ENCODE measurements at regions not wholly inside any gene's neighbourhood (a gene's known extent, or its start where the extent isn't known, plus 50 kb on each side); places are given as distances from the start of the nearest gene placed in this dataset.

DNA sequence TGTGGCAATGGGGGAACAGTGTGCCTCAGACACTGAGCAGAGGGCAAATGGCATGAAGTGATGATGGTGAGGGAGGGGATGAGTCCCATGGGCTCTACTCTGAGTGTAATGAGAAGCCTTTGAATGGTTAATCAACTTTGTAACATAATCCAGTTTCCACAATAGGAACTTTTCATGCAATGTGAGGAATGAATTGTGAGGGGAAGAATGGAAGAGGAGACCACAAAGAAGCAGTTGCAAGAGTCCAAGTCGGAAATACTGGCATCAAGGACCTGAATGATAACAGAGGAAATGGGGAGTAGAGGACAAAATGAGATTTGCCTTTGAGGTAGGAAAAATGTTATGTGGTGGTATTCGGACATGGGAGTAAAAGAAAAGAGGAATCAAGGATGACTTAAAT is 476.9 kb upstream of the PRICKLE1 start:
- ChIA-PET CTCF (no interaction called here), POLR2A (no interaction called here)
- Mint-ChIP-seq H3K4me3 (no peak overlapping the region), H3K4me1 (no peaks in the 10 kb centered on the region), H3K27me3 (no peaks in the 10 kb centered on the region), H3K9me3 (peaks cover 0 to 5% (median 0%) of the 10 kb centered on the region in 5 donors), H3K27ac (no peak overlapping the region), H3K36me3 (no peaks in the 10 kb centered on the region)
- no peak for DNase-seq
- Histone ChIP-seq H3K27me3 (ENCODE audit: insufficient read depth, low read length, poor library complexity, severe bottlenecking) (no peaks in the 10 kb centered on the region), H3K9me3 (ENCODE audit: low read length) (no peaks in the 10 kb centered on the region), H3K36me3 (ENCODE audit: insufficient read depth, low read length) (no peaks in the 10 kb centered on the region), H3K27ac (ENCODE audit: low read depth, low read length) (no peak overlapping the region), H3K4me1 (ENCODE audit: insufficient read depth, low read length) (no peaks in the 10 kb centered on the region), H3K4me3 (ENCODE audit: low read length) (no peak overlapping the region)

DNA sequence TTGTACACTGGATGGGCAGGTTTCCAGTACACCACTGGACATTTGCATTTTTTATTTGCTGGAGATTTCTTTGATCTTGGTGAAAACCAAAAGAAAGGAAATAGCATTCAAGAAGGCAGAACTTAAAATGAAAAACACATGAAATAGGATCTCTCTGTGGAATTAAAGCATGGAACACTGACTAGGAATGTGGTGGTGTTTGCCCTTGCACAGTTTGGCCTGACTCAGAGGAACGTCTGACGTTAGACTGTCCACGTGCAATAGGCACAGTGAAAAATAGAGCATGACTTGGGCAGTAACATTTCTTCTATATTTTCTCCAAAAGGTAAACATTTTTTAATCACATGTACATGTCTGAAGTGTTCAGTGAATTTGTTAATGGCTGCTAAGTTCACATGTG is 474.1 kb upstream of the PRICKLE1 start:
- H3K36me3 Mint-ChIP-seq: no peaks in the 10 kb centered on the region
- no peaks in the 10 kb centered on the region for H3K4me1 Mint-ChIP-seq
- CTCF ChIA-PET: no interaction called here
- H3K4me3 ChIP-seq (ENCODE audit: low read length): no peak overlapping the region
- peaks cover 0 to 5% (median 0%) of the 10 kb centered on the region in 5 donors for H3K9me3 Mint-ChIP-seq
- H3K4me1 ChIP-seq (ENCODE audit: insufficient read depth, low read length): no peaks in the 10 kb centered on the region
- no peaks in the 10 kb centered on the region for H3K27me3 ChIP-seq (ENCODE audit: insufficient read depth, low read length, poor library complexity, severe bottlenecking)
- no peaks in the 10 kb centered on the region for H3K27me3 Mint-ChIP-seq
- H3K27ac ChIP-seq (ENCODE audit: low read depth, low read length): no peak overlapping the region
- H3K4me3 Mint-ChIP-seq: no peak overlapping the region
- H3K9me3 ChIP-seq (ENCODE audit: low read length): no peaks in the 10 kb centered on the region
- DNase-seq: no peak
- no peaks in the 10 kb centered on the region for H3K36me3 ChIP-seq (ENCODE audit: insufficient read depth, low read length)
- no peak overlapping the region for H3K27ac Mint-ChIP-seq
- POLR2A ChIA-PET: no interaction called here

DNA sequence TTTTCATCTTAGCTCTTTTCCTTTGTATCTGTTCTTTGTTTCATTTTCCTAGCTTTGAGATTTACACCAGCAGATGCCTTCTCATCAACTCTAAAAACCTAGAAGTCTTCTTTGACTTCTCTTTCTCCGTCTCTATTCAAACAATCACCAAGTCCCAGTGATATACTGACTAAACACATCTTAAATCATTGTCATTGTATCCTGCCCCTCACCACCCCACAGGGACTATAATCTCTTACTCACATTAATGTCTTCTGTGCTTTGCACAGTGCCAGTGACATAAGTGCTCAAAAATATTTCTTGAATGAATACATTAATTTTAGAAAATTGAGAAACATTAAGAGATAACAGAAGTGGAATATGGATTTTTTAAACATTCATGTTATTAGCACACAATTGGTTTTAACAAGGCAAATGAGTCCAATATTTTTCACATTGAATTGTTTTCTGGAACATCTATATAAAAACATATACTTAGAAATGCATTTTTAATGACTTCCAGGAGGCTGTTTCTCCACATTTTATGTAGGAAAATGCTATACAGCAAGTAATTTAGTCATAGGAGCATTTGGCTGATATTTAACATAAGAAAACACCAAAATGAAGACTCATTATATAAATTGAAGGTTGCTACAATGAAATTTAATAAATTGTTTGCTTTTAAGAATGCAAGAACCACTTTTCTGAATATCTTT is 472.8 kb upstream of the PRICKLE1 start:
- Mint-ChIP-seq H3K9me3 (peaks cover 0 to 8% (median 0%) of the 10 kb centered on the region in 5 donors), H3K4me1 (no peaks in the 10 kb centered on the region), H3K27ac (no peak overlapping the region), H3K27me3 (no peaks in the 10 kb centered on the region), H3K36me3 (no peaks in the 10 kb centered on the region), H3K4me3 (no peak overlapping the region)
- no peak for DNase-seq
- Histone ChIP-seq H3K27ac (ENCODE audit: low read depth, low read length) (no peak overlapping the region), H3K4me3 (ENCODE audit: low read length) (no peak overlapping the region), H3K36me3 (ENCODE audit: insufficient read depth, low read length) (no peaks in the 10 kb centered on the region), H3K9me3 (ENCODE audit: low read length) (no peaks in the 10 kb centered on the region), H3K4me1 (ENCODE audit: insufficient read depth, low read length) (no peaks in the 10 kb centered on the region), H3K27me3 (ENCODE audit: insufficient read depth, low read length, poor library complexity, severe bottlenecking) (no peaks in the 10 kb centered on the region)
- POLR2A ChIA-PET: no interaction called here
- CTCF ChIA-PET: no interaction called here

DNA sequence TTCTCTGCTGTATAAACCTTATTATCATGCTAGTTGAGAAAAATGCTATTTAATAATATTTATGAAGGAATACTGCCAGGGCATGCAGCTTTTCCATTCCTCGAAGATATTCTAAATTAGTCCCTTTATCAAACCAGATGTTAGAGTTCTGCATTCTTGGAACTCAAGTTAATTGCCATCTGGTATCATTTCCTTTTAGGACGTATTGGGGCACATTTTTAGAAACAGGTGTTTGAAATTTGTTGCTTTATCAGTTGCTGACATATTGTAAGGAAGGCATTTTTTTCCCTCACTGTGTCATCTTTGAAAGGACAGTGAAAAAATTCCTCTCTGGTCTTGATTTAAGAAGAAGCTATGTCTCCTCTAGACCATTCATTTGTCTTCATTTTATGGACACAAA is 471.2 kb upstream of the PRICKLE1 start:
- Mint-ChIP-seq H3K27ac (no peak overlapping the region), H3K4me3 (no peak overlapping the region), H3K9me3 (peaks cover 0 to 5% (median 0%) of the 10 kb centered on the region in 5 donors), H3K27me3 (no peaks in the 10 kb centered on the region), H3K36me3 (no peaks in the 10 kb centered on the region), H3K4me1 (no peaks in the 10 kb centered on the region)
- ChIA-PET POLR2A (no interaction called here), CTCF (no interaction called here)
- no peak overlapping the region for H3K4me3 ChIP-seq (ENCODE audit: low read length)
- H3K9me3 ChIP-seq (ENCODE audit: low read length): no peaks in the 10 kb centered on the region
- H3K4me1 ChIP-seq (ENCODE audit: insufficient read depth, low read length): no peaks in the 10 kb centered on the region
- no peak overlapping the region for H3K27ac ChIP-seq (ENCODE audit: low read depth, low read length)
- DNase-seq: no peak
- H3K27me3 ChIP-seq (ENCODE audit: insufficient read depth, low read length, poor library complexity, severe bottlenecking): no peaks in the 10 kb centered on the region
- no peaks in the 10 kb centered on the region for H3K36me3 ChIP-seq (ENCODE audit: insufficient read depth, low read length)

DNA sequence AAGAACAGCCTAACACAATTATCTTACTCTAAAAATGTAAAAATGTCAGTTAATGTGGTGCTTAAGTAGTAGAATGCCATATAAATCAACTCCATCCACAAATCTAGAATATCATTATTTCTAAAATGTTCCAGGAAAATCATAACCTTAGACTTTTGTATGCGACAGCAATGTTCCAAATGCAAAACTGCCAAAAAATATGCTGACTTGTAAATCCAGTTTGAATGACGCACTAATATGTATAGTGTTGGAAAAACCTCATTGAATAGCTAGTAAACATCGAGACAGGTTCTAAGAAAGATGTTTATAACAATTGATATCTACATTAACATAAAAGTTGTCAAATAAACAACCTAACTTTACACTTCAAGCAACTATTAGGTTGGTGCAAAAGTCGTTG is 469.1 kb upstream of the PRICKLE1 start:
- CTCF ChIA-PET: no interaction called here
- no peaks in the 10 kb centered on the region for H3K9me3 ChIP-seq (ENCODE audit: low read length)
- H3K27me3 ChIP-seq (ENCODE audit: insufficient read depth, low read length, poor library complexity, severe bottlenecking): no peaks in the 10 kb centered on the region
- no peak overlapping the region for H3K27ac ChIP-seq (ENCODE audit: low read depth, low read length)
- Mint-ChIP-seq H3K4me3 (no peak overlapping the region), H3K27me3 (no peaks in the 10 kb centered on the region), H3K27ac (no peak overlapping the region), H3K4me1 (no peaks in the 10 kb centered on the region), H3K9me3 (peaks cover 0 to 7% (median 4%) of the 10 kb centered on the region in 5 donors), H3K36me3 (no peaks in the 10 kb centered on the region)
- H3K36me3 ChIP-seq (ENCODE audit: insufficient read depth, low read length): no peaks in the 10 kb centered on the region
- POLR2A ChIA-PET: no interaction called here
- H3K4me1 ChIP-seq (ENCODE audit: insufficient read depth, low read length): no peaks in the 10 kb centered on the region
- H3K4me3 ChIP-seq (ENCODE audit: low read length): no peak overlapping the region
- DNase-seq: no peak

DNA sequence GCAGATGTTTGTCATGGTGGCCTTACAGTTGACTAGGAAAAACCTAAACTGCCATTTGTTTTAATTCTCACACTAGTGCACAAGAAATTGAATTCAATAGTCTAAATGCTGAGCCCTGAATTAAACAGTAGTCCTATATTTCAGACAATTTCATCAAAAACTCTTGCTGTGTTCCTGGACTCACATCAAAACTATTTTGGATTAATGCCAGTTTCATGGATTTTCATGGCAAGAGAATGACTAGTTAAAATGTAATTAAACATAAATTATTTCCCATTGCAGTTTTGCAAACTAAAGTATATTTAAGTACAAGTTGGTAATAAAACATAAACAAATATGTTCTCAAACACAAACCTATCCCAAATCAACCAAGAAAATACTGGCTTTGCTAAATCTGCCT is 468.0 kb upstream of the PRICKLE1 start:
- Mint-ChIP-seq H3K36me3 (no peaks in the 10 kb centered on the region), H3K27ac (no peak overlapping the region), H3K9me3 (peaks cover 0 to 7% (median 4%) of the 10 kb centered on the region in 5 donors), H3K4me1 (no peaks in the 10 kb centered on the region), H3K27me3 (no peaks in the 10 kb centered on the region), H3K4me3 (no peak overlapping the region)
- Histone ChIP-seq H3K27me3 (ENCODE audit: insufficient read depth, low read length, poor library complexity, severe bottlenecking) (no peaks in the 10 kb centered on the region), H3K4me1 (ENCODE audit: insufficient read depth, low read length) (no peaks in the 10 kb centered on the region), H3K27ac (ENCODE audit: low read depth, low read length) (no peak overlapping the region), H3K4me3 (ENCODE audit: low read length) (no peak overlapping the region), H3K9me3 (ENCODE audit: low read length) (no peaks in the 10 kb centered on the region), H3K36me3 (ENCODE audit: insufficient read depth, low read length) (no peaks in the 10 kb centered on the region)
- DNase-seq: no peak
- POLR2A ChIA-PET: no interaction called here
- CTCF ChIA-PET: no interaction called here

DNA sequence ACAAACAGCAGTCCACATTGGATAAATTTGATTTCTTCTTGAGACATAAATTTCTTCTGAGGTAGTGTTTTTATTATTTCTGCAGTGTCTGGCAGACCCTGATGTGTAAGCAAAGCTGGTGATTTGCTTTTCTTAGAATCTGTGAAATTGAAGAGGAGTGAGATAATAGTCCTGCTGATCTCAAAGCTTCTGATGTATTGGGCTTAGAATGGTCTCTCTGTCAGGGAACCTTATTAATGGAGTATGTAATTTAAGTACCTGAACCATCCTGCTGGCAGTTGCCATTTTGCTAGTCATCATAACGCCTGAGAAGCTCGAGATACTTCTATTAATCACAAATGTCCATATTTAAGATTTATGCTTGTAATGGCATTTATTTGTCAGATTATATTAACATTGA is 464.5 kb upstream of the PRICKLE1 start:
- Mint-ChIP-seq H3K27me3 (no peaks in the 10 kb centered on the region), H3K27ac (no peak overlapping the region), H3K9me3 (peaks cover 0 to 6% (median 4%) of the 10 kb centered on the region in 5 donors), H3K4me3 (no peak overlapping the region), H3K36me3 (no peaks in the 10 kb centered on the region), H3K4me1 (no peaks in the 10 kb centered on the region)
- H3K4me3 ChIP-seq (ENCODE audit: low read length): no peak overlapping the region
- POLR2A ChIA-PET: no interaction called here
- no peaks in the 10 kb centered on the region for H3K9me3 ChIP-seq (ENCODE audit: low read length)
- DNase-seq: no peak
- H3K4me1 ChIP-seq (ENCODE audit: insufficient read depth, low read length): no peaks in the 10 kb centered on the region
- H3K27me3 ChIP-seq (ENCODE audit: insufficient read depth, low read length, poor library complexity, severe bottlenecking): no peaks in the 10 kb centered on the region
- CTCF ChIA-PET: no interaction called here
- H3K36me3 ChIP-seq (ENCODE audit: insufficient read depth, low read length): no peaks in the 10 kb centered on the region
- H3K27ac ChIP-seq (ENCODE audit: low read depth, low read length): no peak overlapping the region

DNA sequence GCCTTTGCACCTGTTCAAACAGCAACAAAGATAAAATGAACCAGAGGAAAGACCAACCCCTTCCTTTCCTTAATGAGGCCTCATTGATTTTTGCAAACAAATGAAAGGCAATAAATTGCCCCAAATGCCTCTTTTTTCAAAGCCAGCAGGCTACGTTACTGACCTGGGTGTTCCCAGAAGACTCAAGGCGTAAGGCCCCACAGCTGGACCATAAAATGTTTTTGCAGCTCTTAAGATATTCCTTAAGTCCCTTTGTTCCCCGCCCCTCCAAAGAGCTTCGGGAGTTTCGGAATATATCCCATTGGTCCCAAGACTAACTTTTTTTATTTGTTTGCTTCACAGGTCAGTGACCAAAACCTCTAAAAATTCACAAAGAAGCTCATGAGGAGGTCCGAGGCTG is 462.9 kb upstream of the PRICKLE1 start:
- H3K27ac ChIP-seq (ENCODE audit: low read depth, low read length): no peak overlapping the region
- no peak for DNase-seq
- H3K4me3 Mint-ChIP-seq: no peak overlapping the region
- no peaks in the 10 kb centered on the region for H3K9me3 ChIP-seq (ENCODE audit: low read length)
- H3K27me3 ChIP-seq (ENCODE audit: insufficient read depth, low read length, poor library complexity, severe bottlenecking): no peaks in the 10 kb centered on the region
- CTCF ChIA-PET: no interaction called here
- no peaks in the 10 kb centered on the region for H3K4me1 ChIP-seq (ENCODE audit: insufficient read depth, low read length)
- no peaks in the 10 kb centered on the region for H3K36me3 ChIP-seq (ENCODE audit: insufficient read depth, low read length)
- POLR2A ChIA-PET: no interaction called here
- no peak overlapping the region for H3K4me3 ChIP-seq (ENCODE audit: low read length)
- no peaks in the 10 kb centered on the region for H3K4me1 Mint-ChIP-seq
- H3K9me3 Mint-ChIP-seq: peaks cover 0 to 6% (median 3%) of the 10 kb centered on the region in 5 donors
- no peak overlapping the region for H3K27ac Mint-ChIP-seq
- H3K27me3 Mint-ChIP-seq: no peaks in the 10 kb centered on the region
- no peaks in the 10 kb centered on the region for H3K36me3 Mint-ChIP-seq

DNA sequence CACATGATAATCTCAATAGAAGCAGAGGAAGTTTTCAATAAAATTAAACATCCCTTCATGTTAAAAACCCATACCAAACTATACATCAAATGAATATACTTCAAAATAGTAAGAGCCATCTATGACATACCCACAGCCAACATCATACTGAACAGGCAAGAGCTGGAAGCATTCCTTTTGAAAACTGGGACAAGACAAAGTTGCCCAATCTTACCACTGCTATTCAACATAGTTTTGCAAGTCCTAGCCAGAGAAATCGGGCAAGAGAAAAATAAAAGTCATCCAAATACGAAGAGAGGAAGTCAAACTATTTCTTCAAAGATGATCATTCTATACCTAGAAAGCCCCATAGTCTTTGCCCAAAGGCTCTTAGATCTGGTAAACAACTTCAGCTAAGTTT is 454.7 kb upstream of the PRICKLE1 start:
- CTCF ChIA-PET: no interaction called here
- no peak for DNase-seq
- no peaks in the 10 kb centered on the region for H3K27me3 ChIP-seq (ENCODE audit: insufficient read depth, low read length, poor library complexity, severe bottlenecking)
- no peak overlapping the region for H3K4me3 ChIP-seq (ENCODE audit: low read length)
- H3K9me3 ChIP-seq (ENCODE audit: low read length): no peaks in the 10 kb centered on the region
- H3K4me1 ChIP-seq (ENCODE audit: insufficient read depth, low read length): no peaks in the 10 kb centered on the region
- H3K27ac ChIP-seq (ENCODE audit: low read depth, low read length): no peak overlapping the region
- POLR2A ChIA-PET: no interaction called here
- Mint-ChIP-seq H3K36me3 (no peaks in the 10 kb centered on the region), H3K4me1 (no peaks in the 10 kb centered on the region), H3K9me3 (peaks cover 0 to 3% (median 0%) of the 10 kb centered on the region in 5 donors), H3K27me3 (peaks cover 0 to 3% of the 10 kb centered on the region in 2 donors), H3K27ac (no peak overlapping the region), H3K4me3 (no peak overlapping the region)
- no peaks in the 10 kb centered on the region for H3K36me3 ChIP-seq (ENCODE audit: insufficient read depth, low read length)
